ENCODE measurements at regions not wholly inside any gene's neighbourhood (a gene's known extent, or its start where the extent isn't known, plus 50 kb on each side); places are given as distances from the start of the nearest gene placed in this dataset.

GRCh38 chr12:124194264-124194892 is 100.5 kb upstream of the RFLNA start:
- no peak for DNase-seq (ENCODE audit: low read depth)
- no peak overlapping the region for H3K27ac Mint-ChIP-seq (ENCODE audit: unreplicated experiment)
- H3K4me1 Mint-ChIP-seq (ENCODE audit: low read depth, unreplicated experiment), result peaks cover 4% of the 10 kb centered on the region

GRCh38 chr12:124194893-124195566 is 99.9 kb upstream of the RFLNA start:
- no peaks in the 10 kb centered on the region for H3K4me1 ChIP-seq (ENCODE audit: insufficient read depth, low read length)
- no peak overlapping the region for H3K9ac ChIP-seq (ENCODE audit: low read length)
- FAIRE-seq, result no peak
- H3K36me3 Mint-ChIP-seq (ENCODE audit: low read depth, unreplicated experiment), result peaks cover 4% of the 10 kb centered on the region
- DNase-seq (ENCODE audit: low read depth), result no peak
- H2AFZ ChIP-seq (ENCODE audit: low read depth, low read length), result no peak overlapping the region
- no peaks in the 10 kb centered on the region for H4K20me1 ChIP-seq (ENCODE audit: insufficient read depth, low read length)
- no peak overlapping the region for H3K4me3 ChIP-seq (ENCODE audit: insufficient read depth, low read depth, low read length)
- peaks cover 7% of the 10 kb centered on the region for H3K27me3 ChIP-seq (ENCODE audit: insufficient read depth, low read length)
- peaks cover 6% of the 10 kb centered on the region for H3K9me3 ChIP-seq (ENCODE audit: insufficient read depth, low read depth, low read length)
- TF ChIP-seq CTCF (IDR thresholded peaks at IDR 0.05; ENCODE audit: insufficient read depth, low read depth, low read length), result no peak
- TF ChIP-seq EZH2 (IDR thresholded peaks at IDR 0.05; ENCODE audit: insufficient read depth, low read length), result no peak
- H3K4me1 Mint-ChIP-seq (ENCODE audit: low read depth, unreplicated experiment), result peaks cover 4% of the 10 kb centered on the region
- H3K4me2 ChIP-seq (ENCODE audit: low read length), result no peak overlapping the region
- no peak overlapping the region for H3K27ac ChIP-seq (ENCODE audit: low read depth, low read length)
- no peak overlapping the region for H3K4me3 Mint-ChIP-seq (ENCODE audit: unreplicated experiment)
- H3K36me3 ChIP-seq (ENCODE audit: insufficient read depth, low read length), result no peaks in the 10 kb centered on the region
- no peak overlapping the region for H3K27ac Mint-ChIP-seq (ENCODE audit: unreplicated experiment)
- H3K9me3 Mint-ChIP-seq (ENCODE audit: unreplicated experiment), result peaks cover 20% of the 10 kb centered on the region
- H3K27me3 Mint-ChIP-seq (ENCODE audit: low read depth, unreplicated experiment), result peaks cover 13% of the 10 kb centered on the region
- no peaks in the 10 kb centered on the region for H3K79me2 ChIP-seq (ENCODE audit: insufficient read depth, low read length)

More at GRCh38 chr12:124194264-124194892, 100.5 kb upstream of the RFLNA start:
- no peak overlapping the region for H3K4me3 ChIP-seq (ENCODE audit: insufficient read depth, low read depth, low read length)
- Mint-ChIP-seq H3K27me3 (ENCODE audit: low read depth, unreplicated experiment) (peaks cover 13% of the 10 kb centered on the region), H3K9me3 (ENCODE audit: unreplicated experiment) (peaks cover 20% of the 10 kb centered on the region), H3K36me3 (ENCODE audit: low read depth, unreplicated experiment) (peaks cover 4% of the 10 kb centered on the region), H3K4me3 (ENCODE audit: unreplicated experiment) (no peak overlapping the region)
- TF ChIP-seq CTCF (IDR thresholded peaks at IDR 0.05; ENCODE audit: insufficient read depth, low read depth, low read length) (no peak), EZH2 (IDR thresholded peaks at IDR 0.05; ENCODE audit: insufficient read depth, low read length) (no peak)
- no peak for FAIRE-seq
- H3K36me3 ChIP-seq (ENCODE audit: insufficient read depth, low read length), result no peaks in the 10 kb centered on the region
- H3K27ac ChIP-seq (ENCODE audit: low read depth, low read length), result no peak overlapping the region
- no peaks in the 10 kb centered on the region for H3K4me1 ChIP-seq (ENCODE audit: insufficient read depth, low read length)
- peaks cover 6% of the 10 kb centered on the region for H3K9me3 ChIP-seq (ENCODE audit: insufficient read depth, low read depth, low read length)
- no peak overlapping the region for H2AFZ ChIP-seq (ENCODE audit: low read depth, low read length)
- H3K9ac ChIP-seq (ENCODE audit: low read length), result no peak overlapping the region
- peaks cover 7% of the 10 kb centered on the region for H3K27me3 ChIP-seq (ENCODE audit: insufficient read depth, low read length)
- H3K79me2 ChIP-seq (ENCODE audit: insufficient read depth, low read length), result no peaks in the 10 kb centered on the region
- H4K20me1 ChIP-seq (ENCODE audit: insufficient read depth, low read length), result no peaks in the 10 kb centered on the region
- H3K4me2 ChIP-seq (ENCODE audit: low read length), result no peak overlapping the region

- Mint-ChIP-seq H3K27ac (ENCODE audit: unreplicated experiment) (no peak overlapping the region), H3K9me3 (ENCODE audit: unreplicated experiment) (peaks cover 20% of the 10 kb centered on the region), H3K36me3 (ENCODE audit: low read depth, unreplicated experiment) (peaks cover 4% of the 10 kb centered on the region), H3K4me3 (ENCODE audit: unreplicated experiment) (no peak overlapping the region), H3K4me1 (ENCODE audit: low read depth, unreplicated experiment) (peaks cover 4% of the 10 kb centered on the region), H3K27me3 (ENCODE audit: low read depth, unreplicated experiment) (peaks cover 13% of the 10 kb centered on the region)
- H3K27ac ChIP-seq (ENCODE audit: low read depth, low read length), result no peak overlapping the region
- H3K4me3 ChIP-seq (ENCODE audit: insufficient read depth, low read depth, low read length), result no peak overlapping the region
- H3K4me1 ChIP-seq (ENCODE audit: insufficient read depth, low read length), result no peaks in the 10 kb centered on the region
- H3K9me3 ChIP-seq (ENCODE audit: insufficient read depth, low read depth, low read length), result peaks cover 6% of the 10 kb centered on the region
- TF ChIP-seq EZH2 (IDR thresholded peaks at IDR 0.05; ENCODE audit: insufficient read depth, low read length) (no peak), CTCF (IDR thresholded peaks at IDR 0.05; ENCODE audit: insufficient read depth, low read depth, low read length) (no peak)
- no peaks in the 10 kb centered on the region for H4K20me1 ChIP-seq (ENCODE audit: insufficient read depth, low read length)
- no peak for FAIRE-seq
- no peak overlapping the region for H3K9ac ChIP-seq (ENCODE audit: low read length)
- H3K27me3 ChIP-seq (ENCODE audit: insufficient read depth, low read length), result peaks cover 7% of the 10 kb centered on the region
- no peak overlapping the region for H3K4me2 ChIP-seq (ENCODE audit: low read length)
- no peak overlapping the region for H2AFZ ChIP-seq (ENCODE audit: low read depth, low read length)
- H3K36me3 ChIP-seq (ENCODE audit: insufficient read depth, low read length), result no peaks in the 10 kb centered on the region
- DNase-seq (ENCODE audit: low read depth), result no peak
- no peaks in the 10 kb centered on the region for H3K79me2 ChIP-seq (ENCODE audit: insufficient read depth, low read length)
These were observed 99.3 kb upstream of the RFLNA start for GRCh38 chr12:124195567-124195942.
